Transverse colon (tissue), 4 donors: ENCODE measurements at regions not wholly inside any gene's neighbourhood (a gene's known extent, or its start where the extent isn't known, plus 50 kb on each side); places are given as distances from the start of the nearest gene placed in this dataset.

Experiments
- DNase-seq: peaks from one replicate; pipeline ENCODE4 v3.0.0-alpha.2; 2019
- H3K27ac ChIP-seq, 4 donors: fragments of 200-600 bp; sonication (generic); 2 replicates each; pipeline ENCODE4 v1.5.1; 2016 to 2018; ENCODE audit warnings: inconsistent platforms in 4 of 4
- H3K27me3 ChIP-seq: fragments of 200-600 bp; sonication (generic); 2 replicates; pipeline ENCODE4 v1.5.1; 2017; ENCODE audit warnings: inconsistent platforms
- H3K36me3 ChIP-seq, 4 donors: fragments of 200-600 bp; sonication (generic); 2 replicates each; pipeline ENCODE4 v1.5.1; 2017 to 2019; ENCODE audit warnings: inconsistent platforms in 4 of 4
- H3K4me1 ChIP-seq, 4 donors: fragments of 200-600 bp; sonication (generic); 2 replicates each; pipeline ENCODE4 v1.5.1; 2017 to 2020; ENCODE audit warnings: inconsistent platforms in 4 of 4
- H3K4me3 ChIP-seq, 4 donors: fragments of 200-600 bp; sonication (generic); 1 replicate in 1 of 4; 2 replicates in 3 of 4; pipeline versions ENCODE4 v1.5.1 to v1.6.1; 2017 to 2019; ENCODE audit warnings: inconsistent platforms in 4 of 4
- H3K9me3 ChIP-seq, 2 donors: fragments of 200-600 bp; sonication (generic); 2 replicates each; pipeline ENCODE4 v1.5.1; 2017 to 2019; ENCODE audit warnings: inconsistent platforms in 2 of 2
- EP300 ChIP-seq: sonication (generic); formaldehyde crosslinking; IDR thresholded peaks from one replicate; pipeline ENCODE4 v1.6.1; 2017; ENCODE audit warnings: antibody characterized with exemption, low read depth
- POLR2A ChIP-seq: fragments of 450-650 bp; IDR thresholded peaks from one replicate; pipeline ENCODE4 v1.6.1; 2016; ENCODE audit warnings: antibody characterized with exemption, mild to moderate bottlenecking, moderate library complexity
- POLR2AphosphoS5 ChIP-seq, 3 donors: sonication (generic); formaldehyde crosslinking; IDR thresholded peaks; one replicate each; pipeline ENCODE4 v1.6.1; 2016; ENCODE audit warnings: antibody characterized with exemption in 3 of 3
- WGBS, 2 donors: methylation state at CpG; one replicate each; pipeline ENCODE4 v1.1.5; 2018; ENCODE audit warnings: low coverage in 1 of 2; 5-methylcytosine and 5-hydroxymethylcytosine counted together
- in situ Hi-C, 4 donors: fragments of 200-750 bp; cut with MboI; loops; one replicate each; pipeline versions ENCODE4 v1.15.0 to v1.15.1; 2017; ENCODE audit warnings: low sequenced_read_pairs in 3 of 4, low pct_ligation_motif_present in 1 of 4, low pct_unique_long_range_greater_than_20kb in 1 of 4
- intact Hi-C: fragments of 100-400 bp; cut with DNase I; formaldehyde crosslinking; loops from one replicate; pipeline ENCODE4 v1.15.1; 2023; ENCODE audit warnings: low total_unique reads
- TF ChIP-seq, protein P1 (sequence below), 5 experiments: fragments of 200-600 bp in 3 of 5; fragments of 450-650 bp in 2 of 5; sonication (generic) in 3 of 5; IDR thresholded peaks; 1 replicate in 2 of 5; 2 replicates in 3 of 5; pipeline ENCODE4 v1.5.1; 2016 to 2017; ENCODE audit warnings: antibody characterized with exemption in 5 of 5, inconsistent platforms in 3 of 5, mild to moderate bottlenecking in 2 of 5, moderate library complexity in 1 of 5

DNA sequence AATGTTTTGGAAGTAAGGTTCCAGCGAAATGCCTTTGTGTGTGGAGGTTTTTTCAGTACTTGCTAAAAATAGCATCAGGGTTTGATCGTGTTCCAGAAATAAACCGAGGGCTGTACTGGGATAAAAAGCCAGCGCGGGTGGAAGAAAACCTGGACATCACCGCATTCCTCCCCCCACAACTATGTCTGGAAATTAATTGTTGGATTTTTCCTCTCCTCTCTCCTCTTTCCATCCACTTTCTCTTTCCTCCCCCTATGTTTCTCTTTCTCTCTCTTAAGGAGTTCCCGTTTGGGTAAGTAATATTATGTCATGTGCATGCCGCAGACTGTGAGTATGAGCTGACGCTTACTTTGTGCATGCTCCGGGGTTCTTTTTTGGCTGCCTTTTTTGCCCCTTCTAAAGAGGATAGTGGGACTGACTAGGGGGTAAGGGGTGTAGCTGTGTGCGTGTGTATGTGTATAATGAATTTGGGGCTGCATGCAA, 104.2 kb upstream of the HSD17B12 start:
- H3K4me3 ChIP-seq: peak overlapping the region in 1 of 4 donors; percentile 40
- DNase-seq: no peak
- H3K9me3 ChIP-seq: no peaks in the 10 kb centered on the region
- in situ Hi-C loops (no loop called here), intact Hi-C loops (no loop called here)
- 8 to 17% methylated on average over 8 to 11 of the region's 11 CpGs for WGBS, 2 donors
- no peaks in the 10 kb centered on the region for H3K36me3 ChIP-seq
- H3K27ac ChIP-seq: no peak overlapping the region
- TF ChIP-seq EP300: no peak
- TF ChIP-seq POLR2AphosphoS5 (IDR thresholded peaks at IDR 0.05): no peak
- TF ChIP-seq, protein P1, sequence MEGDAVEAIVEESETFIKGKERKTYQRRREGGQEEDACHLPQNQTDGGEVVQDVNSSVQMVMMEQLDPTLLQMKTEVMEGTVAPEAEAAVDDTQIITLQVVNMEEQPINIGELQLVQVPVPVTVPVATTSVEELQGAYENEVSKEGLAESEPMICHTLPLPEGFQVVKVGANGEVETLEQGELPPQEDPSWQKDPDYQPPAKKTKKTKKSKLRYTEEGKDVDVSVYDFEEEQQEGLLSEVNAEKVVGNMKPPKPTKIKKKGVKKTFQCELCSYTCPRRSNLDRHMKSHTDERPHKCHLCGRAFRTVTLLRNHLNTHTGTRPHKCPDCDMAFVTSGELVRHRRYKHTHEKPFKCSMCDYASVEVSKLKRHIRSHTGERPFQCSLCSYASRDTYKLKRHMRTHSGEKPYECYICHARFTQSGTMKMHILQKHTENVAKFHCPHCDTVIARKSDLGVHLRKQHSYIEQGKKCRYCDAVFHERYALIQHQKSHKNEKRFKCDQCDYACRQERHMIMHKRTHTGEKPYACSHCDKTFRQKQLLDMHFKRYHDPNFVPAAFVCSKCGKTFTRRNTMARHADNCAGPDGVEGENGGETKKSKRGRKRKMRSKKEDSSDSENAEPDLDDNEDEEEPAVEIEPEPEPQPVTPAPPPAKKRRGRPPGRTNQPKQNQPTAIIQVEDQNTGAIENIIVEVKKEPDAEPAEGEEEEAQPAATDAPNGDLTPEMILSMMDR (IDR thresholded peaks at IDR 0.05): no peak
- no peak for TF ChIP-seq POLR2A
- H3K4me1 ChIP-seq: peaks cover 8 to 52% (median 30%) of the 10 kb centered on the region in 4 donors
- peaks cover 100% of the 10 kb centered on the region for H3K27me3 ChIP-seq

DNA sequence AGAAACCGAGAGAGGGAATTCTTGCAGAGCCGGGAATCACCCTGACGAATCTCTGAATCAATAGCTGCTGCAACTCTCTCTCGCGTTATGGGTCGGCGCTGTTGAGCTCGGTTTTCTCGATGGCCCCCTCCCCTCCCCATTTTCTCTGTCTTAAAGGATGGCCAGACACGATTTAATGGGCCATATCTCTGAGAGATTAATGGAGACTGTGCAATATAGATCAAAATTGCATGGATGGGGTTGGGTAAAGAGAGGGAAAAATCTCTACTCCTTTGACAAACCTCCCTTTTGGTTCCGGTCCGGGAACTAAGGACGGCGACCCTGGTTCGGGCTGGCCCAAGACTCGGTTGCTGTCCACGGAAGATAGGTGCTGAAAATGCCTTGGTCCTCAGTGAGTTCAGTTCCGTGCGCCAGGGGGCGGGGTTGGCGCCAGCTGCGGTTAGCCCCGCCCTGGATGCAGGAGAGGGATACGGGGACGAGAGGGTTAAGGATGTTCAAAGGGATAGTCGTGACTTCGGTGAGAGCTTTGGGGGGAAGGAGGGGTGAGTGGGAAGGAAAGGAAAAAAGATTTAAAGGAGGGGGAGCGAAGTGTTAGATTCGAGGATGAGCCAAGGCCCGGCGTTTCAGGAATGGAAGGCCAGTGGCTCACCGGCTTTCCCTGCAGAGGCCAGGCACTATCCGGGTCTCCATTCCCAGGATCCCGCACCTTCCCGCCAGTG, 103.6 kb upstream of the HSD17B12 start:
- Histone ChIP-seq H3K4me3 (no peak overlapping the region), H3K4me1 (peaks cover 10 to 58% (median 31%) of the 10 kb centered on the region in 4 donors), H3K27ac (no peak overlapping the region), H3K36me3 (no peaks in the 10 kb centered on the region), H3K9me3 (no peaks in the 10 kb centered on the region), H3K27me3 (peaks cover 100% of the 10 kb centered on the region)
- in situ Hi-C loops: no loop called here
- intact Hi-C loops: no loop called here
- no peak for TF ChIP-seq POLR2A
- TF ChIP-seq, protein P1 (IDR thresholded peaks at IDR 0.05): peak in 2 of 5 experiments; percentile 9 to 15
- WGBS, 2 donors: 8% methylated on average over 35 of the region's 35 CpGs; no CpG with 5 or more reads in 1 of the 2 donors
- no peak for DNase-seq

DNA sequence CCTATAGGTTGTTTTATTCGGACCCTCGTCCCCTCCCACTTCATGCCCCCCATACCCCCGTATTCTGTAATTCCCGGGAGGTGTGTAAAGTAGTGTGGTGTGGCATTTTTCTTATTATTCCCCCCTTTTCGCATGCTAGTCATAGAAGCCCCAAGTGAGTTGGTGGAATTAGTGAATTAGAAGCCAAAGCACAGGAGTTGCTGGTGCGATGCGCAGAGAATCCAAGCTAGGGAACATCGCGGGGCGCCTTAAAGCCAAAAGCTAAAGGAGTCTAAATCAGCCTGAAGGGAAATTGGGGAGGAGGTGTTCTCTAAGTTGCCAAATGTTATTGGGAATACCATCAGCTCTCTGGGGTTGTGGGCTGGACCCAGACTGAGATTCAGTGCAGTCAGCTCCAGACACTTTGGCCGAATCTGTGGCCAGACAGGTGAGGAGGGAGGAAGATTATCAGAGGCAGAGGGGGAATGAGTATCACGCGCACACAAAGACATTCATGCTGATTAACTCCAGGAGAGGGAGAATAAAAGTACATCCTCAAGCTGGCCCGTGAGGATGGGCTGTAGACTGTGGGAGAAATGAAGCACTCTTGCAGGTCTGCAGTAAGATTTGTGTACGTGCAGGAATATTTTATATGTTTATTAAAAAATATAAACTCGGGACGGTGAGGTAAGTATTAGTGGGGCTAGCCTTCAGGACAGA, 102.8 kb upstream of the HSD17B12 start:
- Histone ChIP-seq H3K27me3 (peaks cover 100% of the 10 kb centered on the region), H3K9me3 (no peaks in the 10 kb centered on the region), H3K4me3 (no peak overlapping the region), H3K36me3 (no peaks in the 10 kb centered on the region), H3K27ac (no peak overlapping the region), H3K4me1 (peaks cover 10 to 59% (median 31%) of the 10 kb centered on the region in 4 donors)
- 10 to 22% methylated on average over 12 to 17 of the region's 17 CpGs for WGBS, 2 donors
- in situ Hi-C loops (no loop called here), intact Hi-C loops (no loop called here)
- DNase-seq: no peak
- TF ChIP-seq POLR2AphosphoS5 (IDR thresholded peaks at IDR 0.05) (no peak), EP300 (no peak), POLR2A (no peak)
- TF ChIP-seq, protein P1 (IDR thresholded peaks at IDR 0.05): no peak

DNA sequence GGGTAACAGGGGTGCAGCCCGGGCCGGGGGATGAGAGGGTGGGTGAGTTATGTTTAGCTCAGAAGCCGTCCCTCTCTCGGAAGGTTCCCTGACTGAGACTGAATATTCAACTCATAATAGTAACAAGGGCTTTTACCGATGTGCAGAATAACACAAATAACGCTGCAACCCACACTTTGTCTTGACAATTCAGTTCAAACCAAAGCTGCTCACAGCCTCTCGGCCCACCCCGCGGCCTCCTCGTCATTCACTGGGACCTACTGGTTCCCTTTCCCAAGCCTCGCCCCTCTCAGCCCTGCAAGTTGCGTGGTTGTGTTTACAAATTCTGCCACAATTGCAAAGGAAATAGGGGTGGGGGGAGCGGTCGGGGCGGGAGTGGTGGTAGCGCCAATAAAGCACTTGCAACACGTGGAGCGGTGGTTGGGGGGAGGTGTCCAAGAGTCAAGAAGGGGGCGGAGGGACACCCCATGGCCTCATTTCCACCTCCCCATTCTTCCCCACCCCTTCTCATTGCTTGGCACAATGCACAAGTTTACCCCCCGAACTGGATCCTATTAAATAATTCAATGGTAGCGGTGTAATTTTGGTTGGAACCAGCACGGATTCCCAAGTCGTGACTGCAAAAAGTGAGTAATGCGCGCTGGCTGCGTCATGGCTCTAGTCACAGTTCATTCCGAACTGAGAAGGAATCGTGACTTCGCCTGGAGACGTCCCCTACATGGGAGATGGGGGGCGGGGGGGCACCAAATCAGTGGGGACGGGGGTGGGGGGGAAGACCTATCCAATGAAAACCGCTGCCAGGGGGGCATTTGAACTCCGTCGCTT, 102.0 kb upstream of the HSD17B12 start:
- TF ChIP-seq POLR2AphosphoS5 (IDR thresholded peaks at IDR 0.05) (no peak), EP300 (no peak), POLR2A (no peak)
- TF ChIP-seq, protein P1 (IDR thresholded peaks at IDR 0.05): no peak
- Histone ChIP-seq H3K36me3 (no peaks in the 10 kb centered on the region), H3K4me1 (peaks cover 10 to 59% (median 31%) of the 10 kb centered on the region in 4 donors), H3K27ac (no peak overlapping the region), H3K9me3 (no peaks in the 10 kb centered on the region), H3K4me3 (peak overlapping the region in 3 of 4 donors; percentile 22 to 59 (median 38)), H3K27me3 (peaks cover 100% of the 10 kb centered on the region)
- intact Hi-C loops: no loop called here
- in situ Hi-C loops: no loop called here
- DNase-seq: no peak
- WGBS, 2 donors: 0 to 5% methylated on average over 1 to 35 of the region's 35 CpGs
